HepG2 (cell line): ENCODE measurements at regions not wholly inside any gene's neighbourhood (a gene's known extent, or its start where the extent isn't known, plus 50 kb on each side); places are given as distances from the start of the nearest gene placed in this dataset.
"Not testable (repeated sequence)": the region's sequence is repeated elsewhere in the genome, so short reads cannot be mapped to it uniquely, and the experiment has no call there.

Experiments
- ATAC-seq: fragments of 200-7000 bp; cut with Tn5 transposase; 3 replicates; pipeline ENCODE4 v1.9.1; 2020; ENCODE audit warnings: mild to moderate bottlenecking, moderate library complexity
- BruUV-seq: library from RNA; stranded (reverse); fragments of 400-500 nt; replicated peaks from 2 replicates; lab custom pipeline; 2021; lab: Mats Ljungman, UMichigan
- CTCF ChIA-PET: fragments of 300-600 bp; formaldehyde crosslinking; extraction: SDS; loops from one replicate; lab custom pipeline; 2021; ENCODE audit warnings: low total read pairs, inconsistent platforms, low intra/inter-chr PET ratio; lab: Yijun Ruan, JAX
- POLR2A ChIA-PET: fragments of 350-600 bp; sonication (Branson Sonifier 250); formaldehyde crosslinking; loops from one replicate; lab custom pipeline; 2020; ENCODE audit warnings: antibody characterized with exemption, inconsistent platforms; lab: Yijun Ruan, JAX
- DNase-seq: peaks from one replicate; pipeline ENCODE4 v3.0.0-alpha.2; 2015; ENCODE audit warnings: low spot score
- FAIRE-seq: peaks from 3 replicates; lab custom pipeline; 2011; peaks lifted over from hg19 to GRCh38; lab: Jason Lieb, UNC
- H2AFZ ChIP-seq: one replicate; pipeline ENCODE4 v1.6.1; 2011; ENCODE audit warnings: low read length, inconsistent platforms
- H3K27ac ChIP-seq: fragments of 300-600 bp; 3 replicates; pipeline ENCODE4 v1.8.0; 2011; ENCODE audit warnings: mixed run types, mild to moderate bottlenecking, mixed read lengths, low read length, inconsistent platforms; ENCODE audit not compliant: insufficient read depth; ENCODE audit errors: extremely low read length
- H3K27me3 ChIP-seq, 2 experiments: fragments of 200-600 bp in 1 of 2; 2 replicates in 1 of 2; 3 replicates in 1 of 2; pipeline versions ENCODE4 v1.6.0 to v1.8.0; 2011; ENCODE audit warnings: low read length in 2 of 2, mild to moderate bottlenecking in 2 of 2, moderate library complexity in 2 of 2, inconsistent platforms in 1 of 2; ENCODE audit not compliant: insufficient read depth in 2 of 2, control insufficient read depth in 1 of 2
- H3K36me3 ChIP-seq, 2 experiments: fragments of 200-600 bp in 1 of 2; replicated peaks in 1 of 2; 2 replicates in 1 of 2; 3 replicates in 1 of 2; pipeline versions ENCODE4 v1.5.1 to v1.8.0; 2011; ENCODE audit warnings: low read length in 2 of 2, inconsistent platforms in 1 of 2; ENCODE audit not compliant: insufficient read depth in 2 of 2, control insufficient read depth in 1 of 2
- H3K4me1 ChIP-seq: 2 replicates; pipeline ENCODE4 v1.5.1; 2012; ENCODE audit warnings: low read length, inconsistent platforms; ENCODE audit not compliant: insufficient read depth
- H3K4me2 ChIP-seq: 2 replicates; pipeline ENCODE4 v1.6.0; 2011; ENCODE audit warnings: low read depth, low read length, inconsistent platforms
- H3K4me3 ChIP-seq, 3 experiments: fragments of 200-600 bp in 1 of 3; sonication (generic), shearing (Covaris generic) in 1 of 3; replicated peaks in 1 of 3; 2 replicates each; pipeline ENCODE4 v1.5.1; 2011 to 2016; ENCODE audit warnings: low read length in 3 of 3, inconsistent platforms in 2 of 3, low read depth in 2 of 3, mild to moderate bottlenecking in 2 of 3, control low read depth in 1 of 3, mixed read lengths in 1 of 3; ENCODE audit not compliant: insufficient read depth in 1 of 3
- H3K79me2 ChIP-seq: one replicate; pipeline ENCODE4 v1.6.1; 2011; ENCODE audit warnings: low read length, inconsistent platforms; ENCODE audit not compliant: insufficient read depth
- H3K9ac ChIP-seq: 2 replicates; pipeline ENCODE4 v1.6.0; 2011; ENCODE audit warnings: mild to moderate bottlenecking, low read depth, low read length, inconsistent platforms; ENCODE audit not compliant: insufficient read depth
- H3K9me3 ChIP-seq: 2 replicates; pipeline ENCODE4 v1.5.1; 2012; ENCODE audit warnings: mild to moderate bottlenecking, low read length
- H4K20me1 ChIP-seq: 2 replicates; pipeline ENCODE4 v1.6.0; 2011; ENCODE audit warnings: inconsistent platforms, mild to moderate bottlenecking, low read length, moderate library complexity; ENCODE audit not compliant: insufficient read depth
- FOSL2 ChIP-seq: sonication (generic); formaldehyde crosslinking; IDR thresholded peaks from 2 replicates; pipeline ENCODE4 v1.4.0; 2020; ENCODE audit warnings: missing genetic modification reagents
- FOXO1 ChIP-seq: sonication (generic); formaldehyde crosslinking; IDR thresholded peaks from 2 replicates; pipeline ENCODE4 v1.4.0; 2020; ENCODE audit warnings: missing genetic modification reagents
- GATAD1 ChIP-seq: IDR thresholded peaks from 2 replicates; pipeline ENCODE4 v1.6.1; 2016; ENCODE audit warnings: missing genetic modification reagents, missing compliant biosample characterization
- NR2C2 ChIP-seq: sonication (generic); formaldehyde crosslinking; IDR thresholded peaks from 2 replicates; pipeline ENCODE4 v1.4.0; 2020; ENCODE audit warnings: missing genetic modification reagents, mild to moderate bottlenecking, moderate library complexity, borderline replicate concordance
- SMAD3 ChIP-seq: sonication (generic); formaldehyde crosslinking; IDR thresholded peaks from 2 replicates; pipeline ENCODE4 v1.4.0; 2020; ENCODE audit warnings: missing genetic modification reagents
- ZBTB1 ChIP-seq: sonication (generic); formaldehyde crosslinking; IDR thresholded peaks from 2 replicates; pipeline ENCODE4 v1.4.0; 2020; ENCODE audit warnings: missing genetic modification reagents, borderline replicate concordance
- ZNF350 ChIP-seq: sonication (generic); formaldehyde crosslinking; IDR thresholded peaks from 2 replicates; pipeline ENCODE4 v1.4.0; 2020; ENCODE audit warnings: mild to moderate bottlenecking, low read depth, missing genetic modification reagents, borderline replicate concordance
- WGBS: methylation state at CpG from one replicate; pipeline ENCODE4 v1.1.6; 2017; ENCODE audit warnings: low lambda C conversion rate; 5-methylcytosine and 5-hydroxymethylcytosine counted together
- in situ Hi-C: cut with HindIII; loops from 2 replicates; pipeline ENCODE4 v1.10.0; 2017; ENCODE audit warnings: low pct_unique_long_range_greater_than_20kb; ENCODE audit not compliant: extremely low pct_ligation_motif_present
- intact Hi-C: fragments of 100-400 bp; cut with micrococcal nuclease; formaldehyde crosslinking; loops from one replicate; pipeline ENCODE4 v1.10.0; 2022; ENCODE audit not compliant: unreplicated experiment
- TF ChIP-seq, protein P1 (sequence below): sonication (generic); formaldehyde crosslinking; IDR thresholded peaks from 2 replicates; pipeline ENCODE4 v1.4.0; 2020; ENCODE audit warnings: missing genetic modification reagents
- TF ChIP-seq, protein P2 (sequence below): sonication (generic); formaldehyde crosslinking; IDR thresholded peaks from 2 replicates; pipeline ENCODE4 v1.4.0; 2020; ENCODE audit warnings: missing genetic modification reagents

DNA sequence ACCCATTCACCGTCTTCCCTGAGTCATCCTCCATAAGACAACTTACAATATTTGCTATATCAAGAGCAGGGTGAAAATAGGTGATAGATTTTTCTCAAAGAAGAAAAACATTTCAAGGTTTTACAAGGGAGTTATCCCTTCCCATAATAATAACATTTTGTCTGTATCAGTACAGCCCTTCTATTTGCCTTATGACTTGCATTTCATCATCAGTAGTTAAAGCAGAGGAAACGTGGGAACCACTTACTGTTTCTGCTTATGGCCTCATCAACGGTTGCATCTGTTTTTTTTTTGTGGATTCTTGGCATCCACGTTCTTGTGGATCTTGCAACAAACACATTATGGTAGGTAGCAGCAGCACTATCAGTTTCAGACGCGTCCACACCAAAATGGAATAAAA, 678.4 kb upstream of the DEFB115 start:
- H4K20me1 ChIP-seq, CTCF ChIA-PET, H3K27me3 ChIP-seq, ATAC-seq, H2AFZ ChIP-seq, H3K9ac ChIP-seq, H3K9me3 ChIP-seq, H3K36me3 ChIP-seq, FAIRE-seq, BruUV-seq, H3K4me1 ChIP-seq, H3K79me2 ChIP-seq, H3K27ac ChIP-seq, DNase-seq, intact Hi-C loops, in situ Hi-C loops, POLR2A ChIA-PET: not testable (repeated sequence)
- 30% methylated on average over 6 of the region's 6 CpGs for WGBS
- Histone ChIP-seq H3K4me2 (peak overlapping the region; percentile 78), H3K4me3 (peak overlapping the region; percentile 47 to 72 (median 48); a peak in 4 of 6 replicates)

DNA sequence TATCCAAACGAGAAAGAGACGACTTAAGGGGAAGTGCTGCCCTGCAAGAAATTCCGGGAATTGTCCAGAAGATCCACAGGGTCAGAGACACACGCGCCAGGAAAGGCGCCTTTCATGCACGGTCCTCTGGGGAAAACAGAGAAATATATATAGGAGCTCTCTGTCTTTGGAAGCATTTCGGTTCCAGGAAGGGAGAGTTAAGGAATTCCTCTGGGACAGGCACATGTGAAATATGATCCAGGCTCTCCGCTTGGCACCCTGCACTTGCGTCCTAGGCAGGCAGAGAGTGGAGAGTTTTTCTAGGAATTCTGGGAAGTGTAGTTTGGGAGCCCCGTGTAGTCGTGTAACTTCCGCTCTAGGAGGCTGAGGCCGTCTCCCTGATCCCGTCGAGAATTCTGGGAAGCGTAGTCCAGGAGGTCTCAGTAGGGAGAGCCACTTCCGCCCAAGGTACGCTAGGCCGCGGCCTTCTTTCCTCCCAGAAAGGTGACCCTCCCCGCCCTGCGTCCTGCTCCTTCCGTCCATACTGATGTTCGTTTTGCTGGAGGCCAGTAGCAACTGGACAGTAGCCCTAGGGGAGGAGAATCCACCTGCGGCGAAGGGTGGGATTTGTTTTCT, 677.5 kb upstream of the DEFB115 start:
- ATAC-seq, result peak; percentile 100
- H3K4me3 ChIP-seq, result peak overlapping the region; percentile 68 to 72 (median 71)
- H3K79me2 ChIP-seq, H3K9me3 ChIP-seq, CTCF ChIA-PET, intact Hi-C loops, H3K36me3 ChIP-seq, BruUV-seq, H4K20me1 ChIP-seq, in situ Hi-C loops, H3K4me1 ChIP-seq, FAIRE-seq, H3K27me3 ChIP-seq: not testable (repeated sequence)
- POLR2A ChIA-PET, result interaction anchor here (1.0 kb wide), 1 partner anchor 1977 kb away, joined by 3 read pairs; no protein-coding TSS in a partner anchor
- H3K27ac ChIP-seq, result peak overlapping the region; percentile 26
- H2AFZ ChIP-seq, result peak overlapping the region; percentile 80
- 17% methylated on average over 21 of the region's 27 CpGs for WGBS
- peak overlapping the region; percentile 78 for H3K4me2 ChIP-seq
- peak; percentile 93 for DNase-seq
- peak overlapping the region; percentile 70 for H3K9ac ChIP-seq
- TF ChIP-seq ZBTB1 (0 out of 2 replicates have a peak, but pooled peaks have one; percentile 58), GATAD1 (CRISPR knock-in tag) (0 out of 2 replicates have a peak, but pooled peaks have one; percentile 16), NR2C2 (CRISPR knock-in tag) (peak; percentile 42; the same call in 1 of the 2 replicates), FOXO1 (CRISPR knock-in tag) (peak; percentile 38; the same call in 1 of the 2 replicates), SMAD3 (peak; percentile 75; the same call in 1 of the 2 replicates), FOSL2 (CRISPR knock-in tag) (0 out of 2 replicates have a peak, but pooled peaks have one; percentile 30), ZNF350 (CRISPR knock-in tag) (0 out of 2 replicates have a peak, but pooled peaks have one; percentile 48)
- TF ChIP-seq, protein P1, sequence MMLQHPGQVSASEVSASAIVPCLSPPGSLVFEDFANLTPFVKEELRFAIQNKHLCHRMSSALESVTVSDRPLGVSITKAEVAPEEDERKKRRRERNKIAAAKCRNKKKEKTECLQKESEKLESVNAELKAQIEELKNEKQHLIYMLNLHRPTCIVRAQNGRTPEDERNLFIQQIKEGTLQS, result 0 out of 2 replicates have a peak, but pooled peaks have one; percentile 35
- TF ChIP-seq, protein P2, sequence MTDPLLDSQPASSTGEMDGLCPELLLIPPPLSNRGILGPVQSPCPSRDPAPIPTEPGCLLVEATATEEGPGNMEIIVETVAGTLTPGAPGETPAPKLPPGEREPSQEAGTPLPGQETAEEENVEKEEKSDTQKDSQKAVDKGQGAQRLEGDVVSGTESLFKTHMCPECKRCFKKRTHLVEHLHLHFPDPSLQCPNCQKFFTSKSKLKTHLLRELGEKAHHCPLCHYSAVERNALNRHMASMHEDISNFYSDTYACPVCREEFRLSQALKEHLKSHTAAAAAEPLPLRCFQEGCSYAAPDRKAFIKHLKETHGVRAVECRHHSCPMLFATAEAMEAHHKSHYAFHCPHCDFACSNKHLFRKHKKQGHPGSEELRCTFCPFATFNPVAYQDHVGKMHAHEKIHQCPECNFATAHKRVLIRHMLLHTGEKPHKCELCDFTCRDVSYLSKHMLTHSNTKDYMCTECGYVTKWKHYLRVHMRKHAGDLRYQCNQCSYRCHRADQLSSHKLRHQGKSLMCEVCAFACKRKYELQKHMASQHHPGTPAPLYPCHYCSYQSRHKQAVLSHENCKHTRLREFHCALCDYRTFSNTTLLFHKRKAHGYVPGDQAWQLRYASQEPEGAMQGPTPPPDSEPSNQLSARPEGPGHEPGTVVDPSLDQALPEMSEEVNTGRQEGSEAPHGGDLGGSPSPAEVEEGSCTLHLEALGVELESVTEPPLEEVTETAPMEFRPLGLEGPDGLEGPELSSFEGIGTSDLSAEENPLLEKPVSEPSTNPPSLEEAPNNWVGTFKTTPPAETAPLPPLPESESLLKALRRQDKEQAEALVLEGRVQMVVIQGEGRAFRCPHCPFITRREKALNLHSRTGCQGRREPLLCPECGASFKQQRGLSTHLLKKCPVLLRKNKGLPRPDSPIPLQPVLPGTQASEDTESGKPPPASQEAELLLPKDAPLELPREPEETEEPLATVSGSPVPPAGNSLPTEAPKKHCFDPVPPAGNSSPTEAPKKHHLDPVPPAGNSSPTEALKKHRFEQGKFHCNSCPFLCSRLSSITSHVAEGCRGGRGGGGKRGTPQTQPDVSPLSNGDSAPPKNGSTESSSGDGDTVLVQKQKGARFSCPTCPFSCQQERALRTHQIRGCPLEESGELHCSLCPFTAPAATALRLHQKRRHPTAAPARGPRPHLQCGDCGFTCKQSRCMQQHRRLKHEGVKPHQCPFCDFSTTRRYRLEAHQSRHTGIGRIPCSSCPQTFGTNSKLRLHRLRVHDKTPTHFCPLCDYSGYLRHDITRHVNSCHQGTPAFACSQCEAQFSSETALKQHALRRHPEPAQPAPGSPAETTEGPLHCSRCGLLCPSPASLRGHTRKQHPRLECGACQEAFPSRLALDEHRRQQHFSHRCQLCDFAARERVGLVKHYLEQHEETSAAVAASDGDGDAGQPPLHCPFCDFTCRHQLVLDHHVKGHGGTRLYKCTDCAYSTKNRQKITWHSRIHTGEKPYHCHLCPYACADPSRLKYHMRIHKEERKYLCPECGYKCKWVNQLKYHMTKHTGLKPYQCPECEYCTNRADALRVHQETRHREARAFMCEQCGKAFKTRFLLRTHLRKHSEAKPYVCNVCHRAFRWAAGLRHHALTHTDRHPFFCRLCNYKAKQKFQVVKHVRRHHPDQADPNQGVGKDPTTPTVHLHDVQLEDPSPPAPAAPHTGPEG (CRISPR knock-in tag), result 0 out of 2 replicates have a peak, but pooled peaks have one; percentile 33
